NCI-H2227 (cell line): ENCODE measurements at regions not wholly inside any gene's neighbourhood (a gene's known extent, or its start where the extent isn't known, plus 50 kb on each side); places are given as distances from the start of the nearest gene placed in this dataset.
"Not testable (repeated sequence)": the region's sequence is repeated elsewhere in the genome, so short reads cannot be mapped to it uniquely, and the experiment has no call there.

Source experiments
- DNase-seq: peaks from one replicate; lab custom pipeline; 2025; ENCODE audit not compliant: unreplicated experiment; lab: John Stamatoyannopoulos, UW

DNA sequence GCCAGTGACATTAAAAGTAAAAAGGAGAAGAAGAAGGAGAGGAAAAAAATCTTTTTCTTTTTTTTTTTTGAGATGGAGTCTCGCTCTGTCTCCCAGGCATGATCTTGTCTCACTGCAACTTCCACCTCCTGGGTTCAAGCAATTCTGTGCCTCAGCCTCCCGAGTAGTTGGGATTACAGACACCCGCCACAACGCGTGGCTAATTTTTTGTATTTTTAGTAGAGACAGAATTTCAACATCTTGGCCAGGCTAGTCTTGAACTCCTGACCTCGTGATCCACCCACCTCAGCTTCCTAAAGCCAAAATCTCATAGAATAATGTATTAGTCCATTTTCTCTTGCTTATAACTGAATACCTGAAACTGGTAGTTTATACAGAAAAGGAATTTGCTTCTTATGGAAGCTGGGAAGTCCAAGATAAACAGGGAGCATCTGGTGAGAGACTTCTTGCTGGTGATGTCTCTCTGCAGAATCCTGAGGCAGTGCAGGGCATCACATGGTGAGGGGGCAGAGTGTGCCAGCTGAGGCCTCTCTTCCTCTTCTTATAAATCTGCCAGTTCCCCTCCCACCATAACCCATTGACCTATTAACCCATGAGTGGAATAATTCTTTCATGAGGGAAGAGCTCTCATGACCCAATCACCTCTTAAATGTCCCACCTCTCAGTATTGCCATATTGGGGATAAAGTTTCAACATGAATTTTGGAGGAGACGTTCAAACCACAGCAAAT, 466.3 kb downstream of the GADD45G start:
- DNase-seq, result no peak

DNA sequence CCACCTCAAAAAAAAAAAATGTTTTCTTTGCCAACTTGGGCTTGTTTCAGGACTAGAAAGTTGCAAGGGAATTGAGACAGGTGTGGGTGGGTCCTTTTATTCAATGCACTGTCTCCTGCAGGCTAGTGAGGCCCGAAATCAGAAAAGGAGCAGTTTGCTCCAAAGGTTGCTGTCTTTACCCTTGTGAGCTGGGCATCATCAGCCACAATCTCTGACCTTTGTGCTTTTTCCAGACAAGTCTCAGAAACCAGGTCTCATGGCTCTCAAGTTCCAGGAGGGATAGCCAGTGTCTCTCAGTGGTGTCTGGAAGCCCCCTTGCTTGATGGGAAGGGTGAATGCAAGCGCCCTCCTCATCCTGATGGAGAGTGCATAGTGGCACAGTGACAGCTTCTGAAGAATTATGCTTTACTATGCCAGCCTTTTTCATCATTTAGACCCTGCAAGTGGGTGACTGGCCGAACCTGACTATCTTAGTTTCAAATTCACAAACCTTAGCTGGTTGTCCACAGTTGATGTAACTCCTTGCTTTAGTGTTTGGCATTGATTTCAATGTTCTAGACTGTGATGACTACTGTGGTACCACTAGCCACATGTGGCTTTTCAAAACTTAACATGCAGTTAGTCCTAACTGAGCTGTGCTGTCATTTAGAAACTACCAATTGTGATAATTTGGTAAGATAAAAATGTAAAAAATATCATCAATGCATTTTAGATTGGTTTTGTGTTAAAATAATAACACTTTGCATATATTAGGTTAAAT, 468.6 kb downstream of the GADD45G start:
- DNase-seq, result no peak

DNA sequence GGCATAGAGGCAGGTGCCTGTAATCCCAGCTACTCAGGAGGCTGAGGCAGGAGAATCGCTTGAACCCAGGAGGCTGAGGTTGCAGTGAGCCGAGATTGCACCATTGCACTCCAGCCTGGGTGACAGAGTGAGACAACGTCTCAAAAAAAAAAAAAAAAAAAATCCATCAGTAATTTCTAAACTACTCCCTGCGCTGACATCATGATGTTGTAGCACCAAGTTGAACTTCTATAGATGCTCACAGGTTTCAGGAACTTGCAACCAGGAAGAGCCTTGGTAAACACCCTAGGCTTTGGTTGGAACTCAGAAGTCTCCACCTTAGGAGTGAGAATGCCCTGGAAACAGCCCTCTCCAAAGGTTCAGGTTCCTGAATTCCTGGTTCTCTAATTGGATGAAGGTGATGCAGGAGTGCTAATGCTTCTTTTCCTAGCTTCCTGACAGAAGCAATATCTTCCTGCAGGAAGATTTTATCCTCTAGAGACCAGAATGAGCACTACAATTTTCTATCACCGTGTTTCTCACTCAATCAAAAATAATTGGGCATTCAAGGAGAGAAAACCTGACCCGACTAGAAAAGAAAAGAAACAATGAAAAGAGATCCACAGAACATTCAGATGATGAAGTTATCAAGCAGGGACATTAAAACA, 469.6 kb downstream of the GADD45G start:
- DNase-seq, result no peak

DNA sequence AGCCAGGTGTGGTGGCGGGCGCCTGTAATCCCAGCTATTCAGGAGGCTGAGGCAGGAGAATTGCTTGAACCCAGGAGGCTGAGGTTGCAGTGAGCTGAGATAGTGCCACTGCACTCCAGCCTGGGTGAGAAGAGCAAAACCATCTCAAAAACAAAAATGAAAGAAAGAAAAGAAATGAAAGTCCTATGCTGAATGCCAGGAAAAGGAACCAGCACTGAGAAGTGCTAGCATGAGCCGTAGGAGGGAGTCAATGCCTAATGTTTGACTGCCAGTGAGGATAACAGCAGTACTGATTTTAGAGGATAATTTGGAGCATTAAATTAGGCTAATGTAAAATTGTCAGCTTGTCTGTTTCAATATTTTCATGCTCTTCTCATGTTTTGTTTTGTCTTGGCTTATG, 472.8 kb downstream of the GADD45G start:
- DNase-seq, result not testable (repeated sequence)

DNA sequence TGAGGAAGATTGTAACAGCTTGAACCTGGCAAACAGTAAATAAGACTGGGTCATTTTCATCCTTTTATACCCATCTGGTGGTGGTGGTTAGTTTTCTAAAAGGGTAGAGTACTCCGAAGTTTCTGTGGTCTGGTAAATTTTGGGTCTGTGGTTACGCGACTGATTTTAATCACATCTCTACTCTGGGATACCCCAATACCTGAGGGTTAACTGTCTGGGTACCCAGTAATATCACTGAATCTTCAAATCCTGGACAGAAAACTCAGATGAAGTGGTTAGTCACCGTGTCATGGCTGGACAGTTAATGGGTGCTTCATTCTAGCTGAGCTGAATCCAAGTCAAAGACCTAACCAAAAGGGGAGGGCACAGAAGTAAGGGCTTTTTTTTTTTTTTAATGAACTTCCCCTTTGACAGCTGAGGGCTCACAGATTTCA, 474.2 kb downstream of the GADD45G start:
- no peak for DNase-seq

DNA sequence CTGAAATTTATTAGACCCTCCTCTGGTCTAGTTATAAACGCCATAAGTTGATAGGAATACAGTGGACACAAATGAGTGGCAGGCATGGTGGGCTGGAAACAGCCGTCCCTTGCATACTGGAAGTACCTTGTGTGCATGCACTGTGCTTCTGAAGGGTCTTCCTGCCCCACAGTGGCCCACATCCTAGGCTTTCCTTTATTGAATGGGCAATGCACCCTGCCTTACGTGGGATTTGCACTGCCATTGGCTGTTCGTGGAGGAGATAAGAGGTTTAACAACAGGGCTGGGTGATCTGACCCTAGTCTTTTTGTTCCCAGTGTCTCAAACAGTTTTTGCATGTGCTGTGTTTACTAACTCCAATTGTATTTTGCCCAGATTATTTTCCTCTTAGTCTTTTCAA, 480.8 kb downstream of the GADD45G start:
- DNase-seq, result no peak

DNA sequence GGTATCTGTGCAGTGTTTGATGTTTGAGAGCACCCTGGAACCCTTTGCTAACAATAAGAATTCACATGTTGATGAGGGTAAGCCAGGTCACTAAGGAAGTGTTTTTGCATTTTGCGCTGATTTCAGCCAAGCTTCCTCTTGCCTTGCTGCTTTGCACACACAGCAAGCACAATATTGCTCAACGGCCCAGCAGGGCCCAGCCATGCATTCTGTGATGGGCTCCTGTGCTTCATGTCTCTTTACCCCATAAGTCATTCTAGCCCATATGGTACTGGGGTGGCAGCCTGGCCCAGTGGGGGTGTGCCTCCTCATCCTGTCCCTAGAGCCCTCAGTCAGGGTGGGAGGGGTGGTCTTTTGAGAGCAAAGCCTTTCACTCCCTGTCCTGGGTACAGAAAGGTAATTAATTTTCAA, 481.3 kb downstream of the GADD45G start:
- DNase-seq, result no peak

DNA sequence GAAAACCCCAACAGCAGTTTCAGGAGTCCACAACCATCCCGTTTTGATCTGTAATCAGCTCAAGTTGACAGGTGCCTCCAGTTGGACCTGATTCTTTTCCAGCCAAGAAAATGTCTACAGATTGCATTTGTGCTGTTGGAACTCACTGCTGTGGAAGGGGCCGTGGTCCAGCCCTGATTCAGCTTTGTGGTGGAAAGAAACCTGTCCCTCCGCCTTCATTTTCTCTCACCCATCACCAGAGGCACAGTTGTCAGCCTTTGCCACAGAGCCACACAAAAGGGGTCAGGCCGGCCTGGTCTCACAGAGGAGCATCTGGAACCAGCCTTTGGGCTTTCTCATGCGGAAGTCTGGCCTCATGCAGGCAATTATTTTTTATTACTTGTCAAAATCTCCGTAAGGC, 483.6 kb downstream of the GADD45G start:
- DNase-seq, result no peak

DNA sequence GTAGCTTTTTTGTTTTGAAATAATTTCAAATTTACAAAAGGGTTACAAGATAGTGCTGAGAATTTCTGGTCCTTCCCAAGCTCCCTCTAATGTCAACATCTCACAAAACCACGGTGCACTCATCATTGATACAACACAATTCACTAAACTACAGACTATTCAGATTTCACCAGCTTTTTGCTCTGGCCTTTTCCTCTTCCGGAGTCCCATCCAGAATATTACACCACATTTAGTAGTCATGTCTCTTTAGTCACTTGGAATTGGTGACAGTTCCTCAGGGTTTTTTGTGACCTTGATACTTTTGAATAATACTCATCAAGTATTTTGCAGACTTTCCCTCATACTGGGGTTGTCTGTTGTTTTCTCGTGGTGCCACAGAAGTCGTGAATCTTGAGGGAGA, 484.0 kb downstream of the GADD45G start:
- DNase-seq, result no peak

DNA sequence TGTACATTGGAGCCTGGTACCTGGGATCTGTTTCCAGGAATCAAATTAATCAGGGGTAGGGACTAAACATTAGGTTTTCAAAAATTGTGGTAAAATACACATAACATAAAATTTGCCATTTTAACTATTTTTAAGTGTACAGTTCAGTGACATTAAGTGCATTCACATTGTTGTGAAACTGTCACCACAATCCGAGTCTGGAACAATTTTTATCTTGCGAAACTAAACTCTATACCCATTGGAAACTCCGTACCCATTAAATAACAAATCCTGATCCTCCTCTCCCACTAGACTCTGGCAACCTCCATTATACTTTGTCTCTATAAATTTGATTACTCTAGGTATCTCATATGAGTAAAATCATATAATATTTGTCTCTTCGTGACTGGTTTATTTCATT, 486.2 kb downstream of the GADD45G start:
- no peak for DNase-seq

DNA sequence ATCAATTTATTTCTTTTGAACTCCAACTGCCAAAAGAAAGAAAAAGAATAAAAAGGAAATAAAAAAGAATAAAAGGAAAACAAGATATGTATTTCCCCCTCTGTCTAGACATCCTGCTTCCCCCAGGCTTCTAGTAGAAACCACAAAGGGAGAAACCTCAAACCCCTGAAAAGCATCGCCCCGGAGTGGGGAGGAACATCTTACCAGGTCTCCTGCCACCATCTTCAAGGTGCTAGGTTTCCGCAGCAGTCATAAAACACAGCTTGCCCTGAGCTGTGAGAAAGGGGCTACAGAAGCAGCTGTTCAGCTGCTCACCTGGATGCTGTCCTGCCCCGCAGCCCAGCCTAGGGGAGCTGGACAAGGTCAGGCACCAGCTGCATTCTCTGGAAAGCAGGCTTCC, 487.7 kb downstream of the GADD45G start:
- no peak for DNase-seq

DNA sequence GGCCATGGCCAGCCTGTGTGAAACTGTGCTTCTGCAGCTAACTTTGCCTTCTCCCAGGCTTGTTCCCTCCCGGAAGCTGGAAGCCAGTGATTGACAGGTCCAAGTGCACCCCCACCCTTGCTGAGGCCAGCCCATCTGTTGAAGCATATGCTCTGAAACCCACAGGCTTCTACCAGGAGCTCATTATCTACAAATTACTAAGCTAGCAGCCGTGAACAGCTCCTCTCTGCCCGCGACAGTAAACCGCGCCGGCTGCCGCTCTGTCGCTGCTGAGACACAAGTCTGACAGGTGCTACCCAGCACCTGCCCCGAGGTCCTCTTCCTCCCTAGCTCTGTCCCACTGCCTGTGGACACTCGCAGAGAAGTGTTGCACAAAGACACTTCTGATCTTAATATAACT, 490.9 kb downstream of the GADD45G start:
- DNase-seq, result peak; percentile 72

DNA sequence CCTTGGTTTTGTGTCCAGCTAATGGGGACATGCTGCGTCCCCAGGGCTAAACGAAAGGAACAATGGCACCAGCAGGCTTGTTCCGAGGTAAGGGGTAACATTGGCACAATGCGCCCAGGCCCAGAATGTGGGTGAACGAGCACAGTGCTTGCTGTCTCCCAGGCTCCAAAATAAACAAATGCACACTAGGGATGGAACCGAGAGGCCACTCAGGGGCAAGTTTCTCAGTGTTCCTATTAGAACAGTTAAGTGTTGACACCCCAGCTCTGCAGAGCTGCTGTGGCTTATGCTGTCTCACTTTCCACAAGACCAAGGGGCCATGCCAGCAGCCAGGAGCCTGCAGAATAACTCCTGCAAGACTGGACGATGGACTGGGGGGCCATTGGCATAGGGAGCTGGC, 492.4 kb downstream of the GADD45G start:
- no peak for DNase-seq

DNA sequence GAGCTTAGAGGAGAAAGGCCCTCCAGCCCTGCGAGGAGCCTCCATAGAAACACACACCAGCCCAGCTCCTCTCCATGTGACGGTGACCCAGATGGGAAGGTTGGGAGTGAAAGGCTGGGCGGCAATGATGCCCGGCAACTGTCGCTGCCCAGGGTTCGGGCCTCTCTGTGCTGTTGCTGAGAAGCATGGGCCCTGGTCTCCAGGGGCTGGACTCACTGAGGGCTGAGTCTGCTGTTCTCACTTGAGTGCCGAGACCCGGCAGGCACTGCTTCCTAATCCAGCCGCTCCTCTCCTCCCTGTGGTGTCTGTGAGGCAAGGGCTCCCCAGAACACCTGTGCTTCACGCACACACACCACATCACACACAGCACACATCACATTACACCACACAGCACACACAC, 493.6 kb downstream of the GADD45G start:
- no peak for DNase-seq

DNA sequence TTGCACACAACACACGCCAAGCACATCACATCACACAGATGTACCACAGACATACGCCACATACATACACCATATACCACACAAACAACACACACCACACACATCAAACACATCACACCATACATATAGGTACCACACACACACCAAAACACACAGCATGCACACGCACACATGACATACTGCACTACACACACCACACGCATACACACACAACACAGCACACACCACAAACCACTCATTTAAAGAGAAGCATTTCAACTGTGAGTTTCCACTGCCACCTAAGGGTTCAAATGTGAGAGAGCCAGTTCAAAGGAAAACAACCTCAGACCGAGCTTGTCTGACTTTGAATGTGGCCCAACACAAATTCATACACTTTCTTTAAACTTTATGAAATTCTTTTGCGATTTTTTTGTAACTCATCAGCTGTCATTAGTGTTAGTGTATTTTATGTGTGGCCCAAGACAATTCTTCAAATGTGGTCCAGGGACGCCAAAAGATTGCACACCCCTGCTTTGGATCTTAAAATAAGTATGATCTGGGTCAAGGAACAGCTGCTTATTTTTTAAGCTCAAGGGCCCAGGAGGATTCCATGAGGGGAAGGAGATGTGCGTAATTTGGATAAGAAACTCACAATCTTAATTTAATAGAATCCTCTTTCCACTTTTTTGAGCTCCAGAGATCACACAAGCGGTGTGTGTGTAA, 494.6 kb downstream of the GADD45G start:
- DNase-seq, result no peak

DNA sequence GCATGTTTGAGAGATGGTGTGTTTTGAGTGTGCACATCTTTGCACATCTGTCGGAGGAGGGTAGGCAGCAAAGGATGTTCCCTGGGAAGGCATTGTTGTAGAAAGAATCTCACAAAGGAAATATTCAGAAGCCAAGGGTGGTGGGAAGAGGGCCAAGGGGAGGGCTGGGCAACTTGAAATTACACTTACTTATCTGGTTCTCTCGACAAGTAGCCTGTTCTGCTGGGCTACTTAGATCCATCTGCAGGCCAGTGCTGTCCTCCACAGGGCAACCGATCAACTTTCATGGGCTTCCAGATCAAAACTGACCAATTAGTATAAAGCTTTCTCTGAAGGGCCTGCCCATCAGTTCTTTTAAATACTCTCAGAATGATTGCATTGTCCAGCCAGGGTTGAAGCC, 495.2 kb downstream of the GADD45G start:
- no peak for DNase-seq

DNA sequence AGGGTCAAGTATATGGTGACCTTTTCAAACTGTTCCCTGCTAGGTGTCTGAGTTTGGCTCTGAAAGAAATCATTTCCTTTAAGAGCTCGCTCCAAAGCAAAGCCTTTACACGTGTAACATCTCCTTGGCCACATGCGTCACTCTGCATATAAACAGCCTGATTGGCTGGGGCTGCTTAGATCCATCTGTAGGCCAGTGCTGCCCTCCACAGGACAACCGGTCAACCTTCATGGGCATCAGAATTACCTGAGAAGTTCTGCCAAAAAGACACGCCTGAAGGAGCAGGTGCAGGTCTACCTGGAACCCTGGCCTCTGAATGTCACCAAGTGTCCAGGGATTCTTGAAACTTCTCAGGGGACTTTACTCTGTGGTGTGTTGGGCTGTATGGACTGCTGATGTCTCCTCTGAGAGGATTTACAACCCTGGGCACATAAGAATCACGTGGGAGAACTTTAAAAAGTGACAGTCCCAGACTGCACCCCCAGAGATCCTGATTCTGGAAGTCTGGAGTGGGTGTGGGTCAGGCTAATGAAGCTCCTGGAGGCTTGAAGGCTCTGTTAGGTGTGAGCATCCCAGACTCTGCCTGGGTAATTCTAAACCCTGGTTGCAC, 497.6 kb downstream of the GADD45G start:
- peak; percentile 80 for DNase-seq

DNA sequence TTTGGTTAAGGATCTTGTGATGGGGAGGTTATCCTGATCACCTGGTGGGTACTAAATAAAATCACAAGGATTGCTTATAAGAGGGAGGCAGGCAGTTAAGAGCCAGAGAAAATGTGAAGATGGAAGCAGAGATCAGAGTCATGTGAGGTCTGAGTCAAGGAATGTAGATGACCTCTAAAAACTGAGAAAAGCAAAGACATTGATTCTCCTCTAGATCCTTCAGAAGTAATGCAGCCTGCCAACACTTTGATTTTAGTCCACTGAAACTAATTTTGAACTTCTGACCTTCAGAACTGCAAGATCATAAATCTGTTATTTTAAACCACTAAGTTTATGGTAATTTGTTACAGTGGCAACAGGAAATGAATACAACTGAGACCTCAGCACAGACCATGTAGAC, 499.0 kb downstream of the GADD45G start:
- DNase-seq, result no peak

DNA sequence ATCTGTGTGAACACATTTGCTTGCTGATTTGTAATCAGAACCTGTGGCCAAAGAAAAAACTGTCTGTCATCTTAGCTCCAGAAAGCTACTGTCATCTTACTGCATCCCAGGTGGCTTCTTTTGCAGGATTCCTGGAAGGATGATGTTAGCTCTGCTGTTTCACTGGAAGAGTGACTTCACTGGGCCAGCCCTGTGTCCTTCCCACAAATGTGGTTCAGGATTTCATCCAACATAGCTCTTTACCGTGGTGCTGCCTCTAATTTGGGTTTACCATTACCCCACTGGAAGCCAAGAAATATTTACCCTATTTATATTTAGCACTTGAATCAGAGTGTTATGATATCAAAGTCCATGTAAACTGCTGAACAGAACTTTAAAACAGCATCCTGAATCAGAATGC, 501.0 kb downstream of the GADD45G start:
- no peak for DNase-seq

DNA sequence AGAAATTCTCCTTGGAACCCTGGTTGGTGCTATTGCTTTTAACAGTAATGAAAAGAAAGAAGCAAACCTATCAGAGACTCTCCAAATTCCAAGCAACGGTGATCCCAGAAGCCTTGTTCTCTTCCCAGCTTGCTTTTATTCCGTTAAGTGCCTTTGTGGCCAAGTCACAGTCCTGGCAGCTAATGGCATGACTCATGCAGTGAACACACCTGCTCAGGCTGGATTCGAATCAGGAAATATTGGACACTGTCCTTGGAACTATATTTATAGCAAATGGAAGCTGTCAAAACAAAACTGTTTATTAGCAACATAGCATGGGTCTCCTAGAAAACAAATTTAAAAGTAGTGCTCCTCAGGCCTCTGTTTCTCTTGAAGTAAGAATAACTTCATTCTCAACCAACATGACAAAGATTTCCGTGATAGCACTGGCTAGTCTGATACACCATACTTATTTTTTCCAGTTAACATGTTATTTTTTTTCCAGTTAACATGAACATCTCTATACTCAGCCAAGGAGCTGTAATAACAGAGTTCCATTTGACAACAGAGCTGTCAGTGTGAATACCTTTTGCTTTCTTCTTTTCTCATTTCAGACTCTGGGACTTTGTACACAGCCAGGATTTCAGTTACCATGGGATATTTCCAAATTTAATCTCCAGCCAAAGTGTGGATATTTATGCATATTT, 502.4 kb downstream of the GADD45G start:
- DNase-seq, result peak; percentile 39
